Tongue (tissue), 1 donor: ENCODE measurements at regions not wholly inside any gene's neighbourhood (a gene's known extent, or its start where the extent isn't known, plus 50 kb on each side); places are given as distances from the start of the nearest gene placed in this dataset.
A peak's percentile ranks its signal among the peaks of the same experiment; 100 is the strongest.

Experiments used
- DNase-seq: peaks from one replicate; pipeline ENCODE4 v3.0.0-alpha.2; 2015

DNA sequence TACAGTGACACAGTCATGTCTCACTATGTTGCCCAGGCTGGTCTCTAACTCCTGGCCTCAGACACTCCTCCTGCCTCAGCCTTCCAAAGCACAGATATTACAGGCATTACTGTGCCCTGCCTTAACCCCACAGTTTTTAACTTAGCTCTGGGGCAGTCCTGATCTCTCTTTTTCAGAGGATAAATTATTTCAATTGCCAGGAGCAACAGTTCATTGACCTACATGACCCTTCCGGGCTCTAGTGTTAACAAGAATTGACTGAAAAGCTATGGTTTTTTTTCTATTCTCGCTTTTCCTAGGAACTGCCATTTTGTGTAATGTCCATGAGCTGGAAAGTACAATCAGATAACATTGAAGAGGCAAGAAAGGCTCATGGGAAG, 92.8 kb downstream of the HNRNPLL start:
- no peak for DNase-seq

DNA sequence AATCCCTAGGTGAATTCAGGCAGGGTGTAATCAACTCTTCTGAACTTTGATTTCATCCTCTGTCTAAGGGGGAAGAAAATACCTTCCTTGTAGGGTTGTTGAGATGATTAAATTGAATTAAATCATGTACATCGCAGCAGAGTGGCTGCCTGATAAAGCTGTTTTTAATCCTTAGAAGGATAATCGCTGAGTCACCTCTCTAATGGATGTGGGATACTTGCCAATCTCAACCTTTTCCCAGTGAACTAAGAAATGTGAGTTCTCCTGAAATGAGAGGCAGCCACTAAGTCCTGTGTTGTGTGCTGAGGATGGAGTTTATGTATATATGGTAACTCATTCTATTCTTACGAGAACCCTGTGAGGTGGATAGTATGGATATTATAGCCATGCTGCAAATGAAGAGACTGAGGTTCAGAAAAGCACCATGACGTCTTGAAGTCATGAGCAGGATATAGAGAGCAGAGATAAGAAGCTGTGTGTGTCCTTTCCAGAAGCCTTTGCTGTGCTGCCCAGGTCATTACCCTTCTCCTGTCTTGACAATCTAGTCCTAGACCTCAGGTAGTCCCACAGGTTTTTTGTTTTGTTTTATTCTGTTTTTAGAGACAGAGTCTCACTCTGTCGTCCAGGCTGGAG, 93.3 kb downstream of the HNRNPLL start:
- DNase-seq = no peak

DNA sequence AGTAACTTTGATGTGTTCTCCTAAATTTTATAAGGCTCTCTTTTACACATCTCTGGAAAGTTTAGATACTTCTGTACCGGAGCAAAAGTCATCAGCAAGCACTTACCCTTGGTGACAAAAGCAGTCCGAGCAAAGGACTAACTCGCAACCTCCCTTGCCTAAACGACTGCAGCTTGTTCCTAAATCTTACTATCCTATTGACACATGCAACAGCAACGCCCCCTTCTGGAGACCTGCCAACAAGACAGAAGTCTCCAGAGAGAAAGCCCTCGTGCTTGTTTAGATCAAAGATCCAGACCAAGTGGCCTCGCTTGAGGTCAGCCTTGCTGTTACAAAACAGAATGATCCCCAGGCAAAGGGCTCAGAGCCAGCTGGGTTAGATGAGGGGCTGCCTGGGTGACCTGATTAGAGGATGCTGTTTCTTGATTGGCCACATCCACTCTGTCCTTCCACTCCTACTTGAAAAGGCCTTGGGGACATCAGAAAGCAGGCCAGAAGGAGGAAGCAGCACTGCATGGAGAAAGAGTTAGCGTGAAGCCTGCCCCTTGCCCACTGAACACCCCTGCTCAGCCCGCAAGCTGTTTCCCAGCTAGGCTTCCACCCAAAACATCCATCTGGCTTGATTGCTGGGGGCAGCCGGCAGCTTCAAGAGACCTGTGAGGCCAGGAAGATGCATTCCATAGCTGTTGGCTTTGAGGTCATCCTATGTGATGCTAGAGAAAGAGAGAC, 94.3 kb downstream of the HNRNPLL start:
- DNase-seq = peak; percentile 95

DNA sequence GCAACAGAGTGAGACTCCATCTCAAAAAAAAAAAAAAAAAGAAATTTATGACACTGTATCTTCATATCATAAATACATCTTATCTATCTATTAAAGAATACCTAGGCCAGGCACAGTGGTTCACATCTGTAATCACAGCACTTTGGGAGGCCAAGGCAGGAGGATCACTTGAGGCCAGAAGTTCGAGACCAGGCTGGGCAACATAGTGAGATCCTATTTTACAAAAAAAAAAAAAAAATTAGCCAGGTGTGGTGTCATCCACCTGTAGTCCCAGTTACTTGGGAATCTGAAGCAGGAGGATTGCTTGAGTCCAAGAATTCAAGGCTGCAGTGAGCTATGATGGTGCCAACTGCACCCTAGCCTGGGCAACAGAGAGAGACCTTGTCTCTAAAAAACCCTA, 95.0 kb downstream of the HNRNPLL start:
- no peak for DNase-seq

DNA sequence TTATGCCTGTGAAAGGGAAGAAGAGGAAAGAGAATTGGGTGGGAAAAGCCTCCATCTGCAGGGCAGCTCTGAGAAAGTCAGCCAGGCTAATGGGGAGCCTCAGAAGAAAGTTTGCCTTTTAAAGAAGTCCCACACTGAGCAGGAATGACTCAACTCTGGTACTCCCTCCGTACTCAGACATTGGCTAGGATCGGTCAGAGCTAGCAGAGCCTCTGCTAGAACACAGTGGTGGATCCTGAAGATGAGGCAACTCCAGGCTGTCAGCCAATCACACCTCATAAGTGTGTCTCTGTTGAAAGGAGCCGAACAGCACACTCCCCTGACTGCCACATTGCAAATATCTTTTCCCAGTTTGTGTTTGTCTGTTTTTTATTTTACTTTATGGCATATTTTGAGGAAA, 96.9 kb downstream of the HNRNPLL start:
- DNase-seq = no peak

DNA sequence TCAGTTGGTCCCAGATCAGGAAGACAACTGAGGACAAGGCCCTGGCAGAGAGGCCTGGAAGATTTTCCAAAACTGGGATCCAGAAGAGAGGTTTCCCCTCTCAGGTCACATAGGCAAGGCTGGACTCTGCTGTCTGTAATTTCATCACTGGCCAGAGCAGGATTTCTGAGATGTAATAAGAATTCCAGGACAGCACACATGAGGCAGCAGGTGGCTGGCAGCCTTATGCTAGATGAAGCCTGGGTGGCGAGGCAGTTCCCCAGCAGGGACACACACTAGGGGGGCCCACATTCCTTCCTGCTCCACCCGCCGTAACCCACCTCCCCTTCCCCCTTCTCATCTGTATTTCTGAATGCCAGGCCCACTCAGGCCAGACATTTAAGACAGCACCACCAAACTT, 98.6 kb downstream of the HNRNPLL start:
- no peak for DNase-seq

DNA sequence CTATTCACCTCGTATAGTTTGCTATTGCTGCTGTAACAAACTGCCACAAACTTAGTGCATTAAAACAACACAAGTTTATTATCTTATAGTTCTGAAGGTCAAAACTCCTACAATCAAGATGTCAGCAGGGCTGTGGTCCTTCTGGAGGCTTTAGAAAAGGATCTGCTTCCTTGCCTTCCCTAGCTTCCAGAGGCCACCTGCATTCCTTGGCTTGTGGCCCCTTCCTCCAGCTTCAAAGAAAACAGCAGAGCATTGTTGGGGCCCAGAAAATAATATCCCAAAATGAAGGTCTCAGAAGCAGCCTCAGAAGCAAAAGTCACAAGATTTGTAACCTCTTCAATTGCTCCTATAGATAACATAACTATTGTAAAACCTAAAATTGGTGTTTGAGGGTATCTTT, 100.6 kb downstream of the HNRNPLL start:
- no peak for DNase-seq

DNA sequence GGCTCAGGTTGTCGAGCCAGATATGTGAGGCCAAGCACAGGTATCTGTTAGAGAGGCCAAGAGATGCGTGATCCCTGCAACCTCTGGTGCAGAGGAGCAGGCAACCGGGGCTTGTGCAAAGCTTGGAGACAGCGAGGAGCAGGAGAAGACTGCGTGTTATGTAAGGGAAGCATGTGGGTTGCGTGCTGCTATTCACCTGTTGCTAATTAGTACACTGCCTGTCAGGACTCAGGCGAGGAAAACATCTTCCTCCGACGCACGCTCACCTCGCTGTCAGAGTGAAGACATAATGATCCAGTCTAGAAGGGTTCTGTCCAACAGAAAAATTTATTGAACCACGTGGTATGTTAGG, 102.5 kb downstream of the HNRNPLL start:
- no peak for DNase-seq

DNA sequence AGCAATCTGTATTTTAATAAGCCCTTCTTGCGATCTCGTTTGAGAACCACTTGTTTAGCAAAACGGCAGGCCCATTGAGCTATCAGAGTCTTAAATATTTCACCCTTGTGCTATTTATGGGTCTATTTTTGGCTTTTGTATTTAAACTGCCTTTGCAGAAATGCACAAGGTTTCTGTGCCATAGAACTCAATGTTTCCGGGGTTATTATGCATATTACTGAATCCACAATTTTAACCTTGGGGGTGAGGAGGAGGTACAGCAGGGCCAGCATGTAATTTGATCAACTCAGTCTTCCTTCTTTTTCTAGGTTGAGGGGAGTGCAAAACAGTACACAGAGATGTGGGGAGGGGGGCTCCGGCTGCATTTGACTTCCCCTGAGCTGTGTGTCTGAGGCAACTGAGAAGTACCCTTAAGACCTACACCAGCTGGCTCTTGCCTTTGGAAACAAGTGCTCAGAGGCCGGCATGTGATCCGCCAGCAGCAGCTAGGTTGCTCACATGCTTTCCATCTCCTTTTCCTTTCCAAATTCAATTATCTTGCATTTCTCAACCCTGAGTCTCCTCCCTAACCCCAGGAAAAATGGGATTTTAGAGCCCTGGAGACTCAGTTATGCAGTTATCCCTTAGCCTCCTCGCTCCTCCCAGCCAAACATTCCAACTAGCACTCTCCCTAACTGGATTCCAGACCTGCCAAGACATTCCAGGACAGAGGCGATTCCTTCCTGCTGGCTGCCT, 103.0 kb downstream of the HNRNPLL start:
- peak; percentile 65 for DNase-seq

DNA sequence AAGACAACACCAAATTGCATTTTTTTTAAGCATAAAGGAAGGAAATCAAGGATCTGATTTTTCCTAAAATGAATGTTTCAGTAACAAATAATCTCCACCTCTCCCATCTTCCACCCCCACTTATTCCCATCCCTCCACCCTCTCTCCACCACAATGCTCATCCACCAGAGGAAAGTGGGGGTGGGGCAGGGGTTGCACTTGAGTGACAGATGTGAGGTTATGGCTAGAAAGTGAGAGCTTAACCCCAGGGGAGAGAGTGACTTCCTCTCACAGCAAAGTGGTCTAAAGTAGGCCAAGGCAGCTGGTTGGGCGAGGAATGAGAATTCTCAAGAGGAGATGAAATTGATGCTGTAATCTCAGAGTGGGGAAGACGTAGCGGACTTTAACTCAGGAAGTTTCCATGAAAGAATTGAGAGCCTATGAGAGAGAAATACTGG, 104.7 kb downstream of the HNRNPLL start:
- peak; percentile 69 for DNase-seq

DNA sequence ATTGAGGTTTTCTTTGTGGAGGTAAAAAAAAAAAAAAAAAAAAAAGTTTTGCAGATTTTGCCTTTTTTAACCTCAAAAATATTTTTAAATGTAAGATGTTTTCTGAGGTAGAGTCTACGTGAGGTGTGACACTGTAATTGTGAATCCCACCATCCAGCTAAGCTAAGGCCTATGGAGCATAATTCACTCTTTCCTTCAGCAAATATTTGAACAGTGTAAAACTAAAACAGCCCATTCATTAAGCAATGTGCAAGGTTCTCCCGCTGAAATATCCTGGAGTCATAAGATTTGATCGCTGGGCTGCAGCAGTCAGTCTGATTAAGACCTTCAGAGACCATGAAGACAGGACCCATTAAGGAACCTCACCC, 105.1 kb downstream of the HNRNPLL start:
- DNase-seq = no peak

DNA sequence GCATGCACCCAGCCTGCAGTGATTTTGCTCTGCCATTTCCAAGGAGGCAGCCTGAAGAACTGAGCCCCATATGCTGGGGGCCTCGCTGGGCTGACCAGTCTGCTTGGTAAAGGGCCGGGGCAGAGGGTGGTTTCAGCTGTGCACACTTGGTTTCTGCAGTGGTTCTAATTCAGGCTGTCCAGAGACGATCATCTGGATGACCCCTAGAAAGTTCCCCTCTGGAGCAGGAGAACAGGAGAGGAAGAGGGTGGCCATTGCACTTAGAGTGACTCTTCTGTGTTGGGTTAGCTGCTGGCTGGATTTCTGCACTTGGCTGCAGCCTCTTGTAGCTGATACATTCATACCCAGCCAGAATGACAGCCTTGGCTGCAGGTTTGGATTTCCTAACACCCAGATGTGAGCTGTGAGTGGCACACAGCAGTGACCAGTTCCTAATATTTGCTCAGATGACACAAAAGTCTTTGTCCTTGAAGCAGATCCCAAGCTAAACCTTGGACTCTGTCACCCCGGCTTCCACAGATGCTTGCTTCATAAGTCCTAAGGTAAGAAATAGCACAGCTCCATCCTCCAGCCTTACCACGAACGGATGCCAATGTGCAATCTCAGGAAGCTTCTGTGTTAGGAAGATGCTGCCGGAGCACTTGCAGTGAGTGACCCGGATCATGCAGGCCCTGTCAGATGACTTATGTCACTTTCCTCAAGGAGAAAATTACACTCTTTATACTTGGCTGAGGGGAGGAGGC, 105.6 kb downstream of the HNRNPLL start:
- DNase-seq = no peak

DNA sequence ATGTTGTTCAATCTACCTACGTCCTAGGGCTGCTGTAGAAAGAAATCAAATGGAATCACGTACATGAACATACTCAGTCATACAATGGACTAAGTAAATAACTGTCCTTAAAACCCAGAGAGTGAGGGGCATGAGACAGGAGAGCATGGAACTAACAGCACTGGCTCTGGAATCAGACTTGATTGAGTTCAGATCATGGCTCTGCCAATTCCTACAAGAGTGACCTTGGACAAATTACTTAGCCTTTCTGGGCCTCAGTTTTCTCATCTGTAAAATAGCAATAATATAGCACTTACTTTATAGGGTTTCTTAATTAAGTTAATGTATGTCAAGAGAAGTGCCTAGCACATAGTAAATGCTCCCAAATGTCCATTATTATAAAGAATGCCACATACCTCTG, 106.8 kb downstream of the HNRNPLL start:
- DNase-seq = no peak

DNA sequence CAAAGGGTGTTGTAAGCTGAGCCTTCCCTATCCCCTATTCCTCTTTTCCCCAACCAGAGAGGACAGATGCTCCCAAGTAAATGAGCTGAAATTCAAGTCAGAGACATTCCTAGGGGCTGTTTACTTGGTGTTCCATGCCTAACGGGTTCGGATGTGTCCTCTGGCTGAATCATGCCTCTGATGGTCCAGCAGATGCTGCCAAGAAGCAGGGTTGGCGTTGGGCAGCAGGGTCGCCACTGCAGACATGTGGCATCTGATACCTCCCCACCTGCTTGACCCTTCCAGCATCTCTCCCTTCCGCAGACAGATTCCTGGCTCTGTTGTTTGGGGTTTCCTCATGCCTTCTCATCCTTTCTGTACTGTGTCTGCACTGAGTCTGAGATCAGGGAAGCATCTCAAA, 108.3 kb downstream of the HNRNPLL start:
- DNase-seq = peak; percentile 92

DNA sequence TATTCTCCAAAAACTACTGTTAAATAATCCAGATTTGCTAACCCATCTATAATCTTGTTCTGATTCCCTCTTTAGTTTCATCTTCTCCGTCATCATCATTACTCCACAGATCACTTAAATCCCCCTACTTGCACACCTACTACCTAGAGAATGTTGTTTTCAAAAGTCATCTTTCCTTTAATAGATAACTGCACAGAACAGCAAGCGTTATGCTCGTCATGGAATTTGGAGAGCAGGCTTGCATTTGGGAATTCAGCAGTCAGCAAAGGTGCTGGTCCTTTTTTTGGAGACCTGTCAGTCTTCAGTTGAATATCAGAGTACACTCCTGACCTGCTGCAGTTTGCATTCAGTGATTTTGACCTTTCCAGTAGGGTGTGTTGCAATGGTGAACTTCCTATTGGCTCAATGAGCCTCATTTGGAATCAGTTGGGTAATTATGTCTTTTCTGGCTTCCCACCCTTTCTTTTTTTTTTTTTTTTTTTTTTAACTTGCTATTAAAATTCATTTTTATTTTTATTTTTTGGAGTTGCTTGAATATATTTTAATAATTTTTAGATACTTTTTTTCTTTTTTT, 110.6 kb downstream of the HNRNPLL start:
- no peak for DNase-seq

DNA sequence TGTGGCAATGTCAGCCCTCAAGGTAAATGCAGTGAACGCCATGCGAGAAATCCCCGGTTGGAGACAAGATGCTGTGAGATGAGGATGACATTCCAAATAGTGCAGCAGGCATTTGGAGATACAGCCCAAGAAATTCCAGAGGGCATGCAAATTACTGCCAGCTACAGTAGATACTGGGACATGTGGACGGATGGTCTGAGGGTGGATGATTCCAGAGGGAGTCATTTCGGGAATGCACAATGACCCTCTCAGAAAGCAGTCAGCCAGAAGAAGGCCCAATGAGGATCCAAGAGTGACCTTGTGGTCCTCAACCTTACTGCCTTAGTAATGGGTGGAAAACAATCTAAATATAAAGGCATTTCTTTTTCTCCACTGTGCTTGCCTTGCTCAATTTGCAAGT, 111.3 kb downstream of the HNRNPLL start:
- DNase-seq = no peak

DNA sequence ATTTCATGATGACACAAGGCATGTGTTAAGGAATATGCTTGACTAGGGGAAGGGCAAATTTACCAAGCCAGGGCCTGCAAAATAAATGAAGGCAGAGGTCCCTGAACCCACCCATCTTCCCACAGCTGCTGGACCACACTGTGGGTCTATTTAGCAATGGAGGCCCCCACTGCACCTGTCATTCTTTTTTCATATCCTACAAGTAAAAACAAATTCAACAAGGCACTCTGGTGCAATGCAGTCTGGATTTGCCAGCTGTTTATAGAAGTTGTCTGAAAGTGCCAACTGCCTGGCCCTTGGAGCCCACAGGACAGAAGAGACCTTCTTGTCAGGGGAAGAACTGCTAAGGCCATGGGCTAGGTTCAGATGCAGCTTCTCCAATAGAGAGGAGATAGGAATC, 112.8 kb upstream of the ATL2 start:
- peak; percentile 70 for DNase-seq

DNA sequence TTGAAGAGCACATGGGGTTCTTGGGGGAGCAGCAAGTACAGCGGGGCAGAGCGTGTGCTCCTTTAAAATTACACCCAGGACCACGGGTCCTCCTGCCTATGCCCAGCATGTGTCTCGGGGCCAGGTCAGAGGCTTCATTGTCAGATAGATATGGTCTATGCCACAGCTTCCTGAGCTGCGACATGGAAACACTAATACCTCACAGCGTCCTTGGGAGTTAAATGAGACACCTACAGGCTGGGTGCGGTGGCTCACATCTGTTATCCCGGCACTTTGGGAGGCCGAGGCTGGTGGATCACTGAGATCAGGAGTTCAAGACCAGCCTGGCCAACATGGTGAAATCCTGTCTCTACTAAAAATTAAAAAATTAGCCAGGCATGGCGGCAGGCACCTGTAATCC, 110.8 kb upstream of the ATL2 start:
- DNase-seq = no peak

DNA sequence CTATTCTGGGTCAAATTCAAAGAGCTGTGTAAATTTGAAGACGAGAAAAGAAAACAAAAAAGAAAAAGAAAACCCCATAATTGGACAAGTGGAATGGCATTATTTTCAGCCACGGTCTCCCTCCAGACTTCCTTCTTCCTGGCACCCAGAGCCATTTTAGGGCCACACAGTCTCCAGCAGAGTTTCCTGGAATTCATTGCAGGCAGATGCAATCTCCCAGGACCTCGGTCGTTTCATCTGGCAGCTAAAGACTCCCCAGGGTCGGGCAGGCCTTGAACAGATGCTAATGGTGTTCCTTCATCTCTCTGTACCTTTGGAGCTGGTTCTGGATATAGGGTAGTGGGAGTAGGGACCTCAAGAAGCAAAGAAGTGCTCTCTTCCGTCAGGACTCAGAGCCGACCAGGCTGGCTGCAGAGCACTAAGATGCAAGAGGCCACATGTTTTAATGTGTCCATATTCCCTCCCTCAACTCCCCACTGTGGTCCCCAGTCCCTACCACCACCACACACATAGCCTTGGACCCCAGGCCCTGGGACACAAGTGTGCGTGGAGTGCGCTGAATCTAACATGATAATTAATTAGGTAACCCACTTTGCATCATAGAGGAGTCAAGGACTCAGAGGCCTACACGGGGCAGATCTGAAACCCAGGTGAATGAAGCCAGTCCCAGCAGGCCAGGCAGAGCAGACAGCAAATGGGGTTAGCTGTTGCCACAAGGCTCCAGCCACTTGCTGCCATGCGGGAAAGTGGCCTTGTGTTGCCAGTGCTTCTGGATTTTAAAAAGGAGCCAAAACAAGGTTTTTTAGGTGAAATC, 109.3 kb upstream of the ATL2 start:
- DNase-seq = no peak

DNA sequence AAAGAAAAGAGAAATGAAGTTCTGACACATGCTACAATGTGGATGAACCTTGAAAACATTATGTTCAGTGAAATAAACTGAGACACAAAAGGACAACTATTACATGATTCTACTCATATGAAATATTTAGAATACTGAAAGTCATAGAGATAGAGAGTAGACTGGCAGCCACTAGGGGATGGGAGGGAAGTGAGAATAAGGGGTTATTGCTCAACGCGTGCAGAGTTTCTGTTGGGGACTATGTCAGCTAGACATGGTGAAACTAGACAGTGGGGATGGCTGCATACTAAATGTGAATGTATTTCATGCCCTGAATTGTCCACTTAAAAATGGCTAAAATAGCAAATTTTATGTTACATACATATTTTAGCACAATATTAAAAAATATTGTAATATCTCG, 108.7 kb upstream of the ATL2 start:
- DNase-seq = no peak

DNA sequence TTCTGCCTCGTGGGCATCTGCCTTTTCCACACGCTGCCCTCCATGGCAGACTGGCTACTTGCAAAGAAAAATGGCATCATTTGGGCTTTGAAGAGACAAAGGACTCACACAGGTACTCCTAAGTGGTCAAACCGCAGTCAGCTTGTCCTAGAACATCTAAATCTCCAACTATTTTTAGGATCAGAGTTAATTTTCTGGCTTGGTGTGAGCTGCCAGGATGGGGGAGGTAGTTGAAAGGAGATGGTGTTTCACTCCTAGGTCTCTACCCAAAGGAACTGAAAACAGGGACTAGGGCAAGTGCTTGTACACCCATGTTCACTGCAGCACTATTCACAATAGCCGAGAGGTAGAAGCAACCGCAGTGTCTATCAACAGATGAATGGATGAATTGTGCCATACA, 107.9 kb upstream of the ATL2 start:
- no peak for DNase-seq
